Adipose tissue (tissue), 3 donors: ENCODE measurements at regions not wholly inside any gene's neighbourhood (a gene's known extent, or its start where the extent isn't known, plus 50 kb on each side); places are given as distances from the start of the nearest gene placed in this dataset.

Experiments used
- H3K27ac ChIP-seq: one replicate; pipeline ENCODE4 v1.5.1; 2013; ENCODE audit warnings: low read depth, low read length
- WGBS, 3 donors: extraction: QIAGEN DNeasy Blood & Tissue Kit; methylation state at CpG; one replicate each; pipeline ENCODE4 v1.1.7; 2013; 5-methylcytosine and 5-hydroxymethylcytosine counted together
- donor health status: healthy with polysubstance abuse.
- donor health status: Bipolar disorder and iron deficiency.
- donor health status: healthy.

GRCh38 chr2:21276163-21276562 lies 152.4 kb downstream of the TDRD15 start:
- 75 to 87% (median 84%) methylated on average over 15 of the region's 15 CpGs for WGBS, 3 donors
- no peak overlapping the region for H3K27ac ChIP-seq

GRCh38 chr2:21277068-21278056 lies 153.6 kb downstream of the TDRD15 start:
- H3K27ac ChIP-seq: no peak overlapping the region
- 62 to 82% (median 81%) methylated on average over 9 of the region's 9 CpGs for WGBS, 3 donors

GRCh38 chr2:21279525-21279924 lies 155.8 kb downstream of the TDRD15 start:
- 43 to 62% (median 61%) methylated on average over 5 of the region's 5 CpGs for WGBS, 3 donors
- H3K27ac ChIP-seq: no peak overlapping the region

- WGBS, 3 donors: 36 to 81% (median 75%) methylated on average over 4 of the region's 4 CpGs
- H3K27ac ChIP-seq: no peak overlapping the region
Observed at GRCh38 chr2:21280793-21281192, 157.0 kb downstream of the TDRD15 start.

- H3K27ac ChIP-seq: no peak overlapping the region
Observed at GRCh38 chr2:21281384-21281783, 157.6 kb downstream of the TDRD15 start.

- WGBS, 3 donors: 36 to 75% (median 70%) methylated on average over 8 of the region's 8 CpGs
- H3K27ac ChIP-seq: no peak overlapping the region
Observed at GRCh38 chr2:21281791-21282514, 158.2 kb downstream of the TDRD15 start.

GRCh38 chr2:21282515-21282898 lies 158.7 kb downstream of the TDRD15 start:
- H3K27ac ChIP-seq: no peak overlapping the region
- WGBS, 3 donors: 68 to 73% (median 70%) methylated on average over 2 of the region's 2 CpGs

GRCh38 chr2:21288299-21288698 lies 164.5 kb downstream of the TDRD15 start:
- WGBS, 3 donors: 50 to 77% (median 71%) methylated on average over 2 of the region's 2 CpGs

GRCh38 chr2:21288739-21289520 lies 165.2 kb downstream of the TDRD15 start:
- no peak overlapping the region for H3K27ac ChIP-seq
- WGBS, 3 donors: 57 to 64% (median 58%) methylated on average over 8 of the region's 8 CpGs

More at GRCh38 chr2:21288299-21288698, 164.5 kb downstream of the TDRD15 start:
- no peak overlapping the region for H3K27ac ChIP-seq

- H3K27ac ChIP-seq: no peak overlapping the region
- WGBS, 3 donors: 49 to 58% (median 57%) methylated on average over 3 of the region's 3 CpGs
Observed at GRCh38 chr2:21289551-21289950, 165.8 kb downstream of the TDRD15 start.

GRCh38 chr2:21289989-21290388 lies 166.2 kb downstream of the TDRD15 start:
- H3K27ac ChIP-seq: no peak overlapping the region
- 50 to 54% (median 50%) methylated on average over 3 of the region's 3 CpGs for WGBS, 3 donors

GRCh38 chr2:21291426-21291825 lies 167.7 kb downstream of the TDRD15 start:
- 60 to 94% (median 89%) methylated on average over 1 of the region's 1 CpG for WGBS, 3 donors
- H3K27ac ChIP-seq: no peak overlapping the region

GRCh38 chr2:21294446-21294845 lies 170.7 kb downstream of the TDRD15 start:
- no peak overlapping the region for H3K27ac ChIP-seq
- 81 to 87% (median 86%) methylated on average over 2 of the region's 2 CpGs for WGBS, 3 donors

GRCh38 chr2:21299411-21299810 lies 175.6 kb downstream of the TDRD15 start:
- H3K27ac ChIP-seq: no peak overlapping the region
- 41 to 68% (median 43%) methylated on average over 2 of the region's 2 CpGs for WGBS, 3 donors

- H3K27ac ChIP-seq: no peak overlapping the region
- WGBS, 3 donors: 40 to 66% (median 60%) methylated on average over 1 of the region's 1 CpG
Observed at GRCh38 chr2:21301871-21302455, 178.2 kb downstream of the TDRD15 start.

GRCh38 chr2:21303876-21304275 lies 180.1 kb downstream of the TDRD15 start:
- WGBS, 3 donors: 82 to 96% (median 89%) methylated on average over 1 of the region's 1 CpG
- no peak overlapping the region for H3K27ac ChIP-seq

- WGBS, 3 donors: 84 to 94% (median 92%) methylated on average over 3 of the region's 3 CpGs
- no peak overlapping the region for H3K27ac ChIP-seq
Observed at GRCh38 chr2:21305581-21305980, 181.8 kb downstream of the TDRD15 start.

GRCh38 chr2:21306235-21306634 lies 182.5 kb downstream of the TDRD15 start:
- no peak overlapping the region for H3K27ac ChIP-seq
- WGBS, 3 donors: 31 to 60% (median 33%) methylated on average over 2 of the region's 2 CpGs
